ENCODE measurements at regions not wholly inside any gene's neighbourhood (a gene's known extent, or its start where the extent isn't known, plus 50 kb on each side); places are given as distances from the start of the nearest gene placed in this dataset.

GRCh38 chr2:240353944-240354343 is 81.5 kb upstream of the GPC1 start:
- TF ChIP-seq CTCF (conservative IDR thresholded peaks at IDR 0.05; ENCODE audit: low read depth, low read length) (no peak), EZH2 (IDR thresholded peaks at IDR 0.05; ENCODE audit: borderline replicate concordance, low read depth, low read length, poor library complexity, severe bottlenecking) (no peak)

Data from A673 (cell line).